ENCODE measurements at regions not wholly inside any gene's neighbourhood (a gene's known extent, or its start where the extent isn't known, plus 50 kb on each side); places are given as distances from the start of the nearest gene placed in this dataset.

GRCh38 chr6:170159022-170159965 is 131.6 kb downstream of the DLL1 start:
- no peak for DNase-seq (ENCODE audit: low spot score)
- intact Hi-C loops (cut with micrococcal nuclease; ENCODE audit: unreplicated experiment): no loop called here
- TF ChIP-seq CTCF (conservative IDR thresholded peaks at IDR 0.05; ENCODE audit: low read depth, low read length): no peak
- no peak for TF ChIP-seq EZH2 (IDR thresholded peaks at IDR 0.05; ENCODE audit: borderline replicate concordance, low read depth, low read length, poor library complexity, severe bottlenecking)
- Histone ChIP-seq H3K27me3 (replicated peaks; ENCODE audit: insufficient read depth, low read depth, low read length, poor library complexity) (no peaks in the 10 kb centered on the region), H3K9me3 (ENCODE audit: low read depth, low read length, poor library complexity, severe bottlenecking) (no peaks in the 10 kb centered on the region), H3K4me3 (ENCODE audit: low read depth, low read length, poor library complexity, severe bottlenecking) (no peak overlapping the region), H3K27ac (ENCODE audit: low read depth, low read length, poor library complexity, severe bottlenecking) (no peak overlapping the region), H3K4me1 (ENCODE audit: insufficient read depth, low read length, poor library complexity, severe bottlenecking) (no peaks in the 10 kb centered on the region), H3K36me3 (ENCODE audit: insufficient read depth, low read length, poor library complexity, severe bottlenecking) (no peaks in the 10 kb centered on the region)
- BruUV-seq (replicated peaks): no TSS peak
- ChIA-PET CTCF (no interaction called here), POLR2A (ENCODE audit: low non-redundant PET) (no interaction called here)

DNA sequence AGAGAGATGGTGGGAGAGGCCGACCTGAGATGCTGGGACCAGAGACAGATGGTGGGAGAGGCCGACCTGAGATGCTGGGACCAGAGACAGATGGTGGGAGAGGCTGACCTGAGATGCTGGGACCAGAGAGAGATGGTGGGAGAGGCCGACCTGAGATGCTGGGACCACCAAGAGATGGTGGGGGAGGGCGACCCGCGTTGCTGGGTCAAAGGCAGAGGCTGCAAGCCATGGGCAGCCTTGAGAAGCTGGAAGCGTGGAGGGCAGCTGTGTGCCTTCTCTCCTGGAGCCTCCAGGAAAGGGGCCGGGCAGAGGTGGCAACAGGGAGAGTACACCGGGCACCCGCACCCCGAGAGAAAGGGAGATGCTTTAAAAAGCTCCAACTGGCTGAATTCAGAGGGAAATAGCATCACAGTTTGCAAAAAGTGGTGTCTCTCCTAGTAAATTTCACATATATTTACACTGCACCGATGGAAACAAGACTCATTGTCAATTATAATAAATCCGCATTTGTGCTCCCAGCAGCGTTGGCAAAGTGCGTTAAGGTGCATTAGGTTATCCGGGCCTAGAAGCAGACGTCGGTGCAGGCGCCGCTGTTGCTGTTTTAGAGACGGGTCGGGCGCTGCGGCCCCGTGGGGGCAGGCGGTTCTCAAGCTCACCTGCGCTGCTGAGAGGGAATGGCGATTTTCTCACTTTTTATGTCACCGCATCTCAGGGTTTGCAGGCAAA is 132.4 kb downstream of the DLL1 start:
- Histone ChIP-seq H3K27me3 (replicated peaks; ENCODE audit: insufficient read depth, low read depth, low read length, poor library complexity) (no peaks in the 10 kb centered on the region), H3K4me3 (ENCODE audit: low read depth, low read length, poor library complexity, severe bottlenecking) (no peak overlapping the region), H3K36me3 (ENCODE audit: insufficient read depth, low read length, poor library complexity, severe bottlenecking) (no peaks in the 10 kb centered on the region), H3K4me1 (ENCODE audit: insufficient read depth, low read length, poor library complexity, severe bottlenecking) (peaks cover under 1% of the 10 kb centered on the region), H3K27ac (ENCODE audit: low read depth, low read length, poor library complexity, severe bottlenecking) (no peak overlapping the region), H3K9me3 (ENCODE audit: low read depth, low read length, poor library complexity, severe bottlenecking) (no peaks in the 10 kb centered on the region)
- BruUV-seq (replicated peaks): no TSS peak
- intact Hi-C loops (cut with micrococcal nuclease; ENCODE audit: unreplicated experiment): no loop called here
- no peak for DNase-seq (ENCODE audit: low spot score)
- POLR2A ChIA-PET (ENCODE audit: low non-redundant PET): no interaction called here
- CTCF ChIA-PET: no interaction called here
- no peak for TF ChIP-seq CTCF (conservative IDR thresholded peaks at IDR 0.05; ENCODE audit: low read depth, low read length)
- TF ChIP-seq EZH2 (IDR thresholded peaks at IDR 0.05; ENCODE audit: borderline replicate concordance, low read depth, low read length, poor library complexity, severe bottlenecking): no peak

GRCh38 chr6:170157567-170158218 is 133.2 kb downstream of the DLL1 start:
- BruUV-seq (replicated peaks): no TSS peak
- ChIA-PET POLR2A (ENCODE audit: low non-redundant PET) (no interaction called here), CTCF (no interaction called here)
- Histone ChIP-seq H3K36me3 (ENCODE audit: insufficient read depth, low read length, poor library complexity, severe bottlenecking) (no peaks in the 10 kb centered on the region), H3K4me1 (ENCODE audit: insufficient read depth, low read length, poor library complexity, severe bottlenecking) (peaks cover 8% of the 10 kb centered on the region), H3K9me3 (ENCODE audit: low read depth, low read length, poor library complexity, severe bottlenecking) (no peaks in the 10 kb centered on the region), H3K4me3 (ENCODE audit: low read depth, low read length, poor library complexity, severe bottlenecking) (no peak overlapping the region), H3K27ac (ENCODE audit: low read depth, low read length, poor library complexity, severe bottlenecking) (no peak overlapping the region), H3K27me3 (replicated peaks; ENCODE audit: insufficient read depth, low read depth, low read length, poor library complexity) (no peaks in the 10 kb centered on the region)
- DNase-seq (ENCODE audit: low spot score): no peak
- intact Hi-C loops (cut with micrococcal nuclease; ENCODE audit: unreplicated experiment): no loop called here
- TF ChIP-seq CTCF (conservative IDR thresholded peaks at IDR 0.05; ENCODE audit: low read depth, low read length) (no peak), EZH2 (IDR thresholded peaks at IDR 0.05; ENCODE audit: borderline replicate concordance, low read depth, low read length, poor library complexity, severe bottlenecking) (no peak)
